Adrenal gland (tissue), 9 donors: ENCODE measurements at regions not wholly inside any gene's neighbourhood (a gene's known extent, or its start where the extent isn't known, plus 50 kb on each side); places are given as distances from the start of the nearest gene placed in this dataset.
A peak's percentile ranks its signal among the peaks of the same experiment; 100 is the strongest.

ENCODE experiments used
- DNase-seq, 7 donors: peaks; one replicate each; pipeline ENCODE4 v3.0.0-alpha.2; 2019 to 2020
- H3K27ac ChIP-seq, 5 donors: fragments of 200-600 bp; sonication (generic) in 4 of 5; 1 replicate in 3 of 5; 2 replicates in 2 of 5; pipeline versions ENCODE4 v1.5.1 to v1.8.0; 2016 to 2020; ENCODE audit warnings: mild to moderate bottlenecking in 1 of 5
- H3K27me3 ChIP-seq: fragments of 200-600 bp; 2 replicates; pipeline ENCODE4 v1.8.0; 2021
- H3K36me3 ChIP-seq, 2 donors: fragments of 200-600 bp; replicated peaks in 1 of 2; 1 replicate in 1 of 2; 2 replicates in 1 of 2; pipeline versions ENCODE4 v1.5.1 to v1.8.0; 2018 to 2022
- H3K4me1 ChIP-seq, 2 donors: fragments of 200-600 bp; replicated peaks in 1 of 2; 1 replicate in 1 of 2; 2 replicates in 1 of 2; pipeline versions ENCODE4 v1.5.1 to v1.8.0; 2018 to 2021
- H3K4me3 ChIP-seq, 4 donors: fragments of 200-600 bp; sonication (generic) in 3 of 4; one replicate each; pipeline ENCODE4 v1.5.1; 2016 to 2018
- H3K9me3 ChIP-seq, 3 donors: fragments of 200-600 bp; sonication (generic) in 1 of 3; replicated peaks in 1 of 3; 1 replicate in 2 of 3; 2 replicates in 1 of 3; pipeline versions ENCODE4 v1.5.1 to v1.8.0; 2016 to 2021
- CTCF ChIP-seq, 6 experiments: fragments of 450-650 bp in 4 of 6; fragments of 200-600 bp in 2 of 6; sonication (generic) in 1 of 6; IDR thresholded peaks; 1 replicate in 5 of 6; 2 replicates in 1 of 6; pipeline versions ENCODE4 v1.5.1 to v1.8.0; 2016 to 2021; ENCODE audit warnings: antibody characterized with exemption in 6 of 6, mild to moderate bottlenecking in 2 of 6, moderate library complexity in 1 of 6
- POLR2A ChIP-seq, 2 donors: fragments of 450-650 bp; IDR thresholded peaks; one replicate each; pipeline ENCODE4 v1.6.1; 2017; ENCODE audit warnings: antibody characterized with exemption in 2 of 2, mild to moderate bottlenecking in 2 of 2, moderate library complexity in 1 of 2
- WGBS, 4 donors: extraction: QIAGEN DNeasy Blood & Tissue Kit in 2 of 4; methylation state at CpG; one replicate each; pipeline versions ENCODE4 v1.1.5 to v1.1.7; 2013 to 2017; 5-methylcytosine and 5-hydroxymethylcytosine counted together
- intact Hi-C, 2 donors: fragments of 100-400 bp; cut with DNase I; formaldehyde crosslinking; loops; one replicate each; pipeline versions ENCODE4 v1.14.1 to v1.15.0; 2022 to 2023
- donor health status: healthy with polysubstance abuse.
- donor health status: Bipolar disorder and iron deficiency.
- donor health status: DM: yes; HTN: yes; CAD: no.
- donor health status: DM: no; HTN: no; CAD: no.
- donor health status: DM: no; HTN: no; CAD: no.

GRCh38 chr3:72171946-72172345 is 387.0 kb upstream of the PROK2 start:
- no peak for TF ChIP-seq POLR2A (IDR thresholded peaks at IDR 0.05)
- no peak for TF ChIP-seq CTCF (IDR thresholded peaks at IDR 0.05)
- 54 to 78% (median 71%) methylated on average over 6 to 10 of the region's 10 CpGs for WGBS, 4 donors
- intact Hi-C loops, result no loop called here
- Histone ChIP-seq H3K27me3 (no peaks in the 10 kb centered on the region), H3K4me3 (no peak overlapping the region), H3K4me1 (peaks cover 0 to 12% of the 10 kb centered on the region in 2 donors), H3K27ac (peak overlapping the region in 3 of 5 donors; percentile 10 to 60 (median 24)), H3K36me3 (no peaks in the 10 kb centered on the region), H3K9me3 (no peaks in the 10 kb centered on the region)
- peak in 1 of 7 donors; percentile 46 for DNase-seq

- Histone ChIP-seq H3K4me1 (peaks cover 0 to 12% of the 10 kb centered on the region in 2 donors), H3K27me3 (no peaks in the 10 kb centered on the region), H3K9me3 (no peaks in the 10 kb centered on the region), H3K36me3 (no peaks in the 10 kb centered on the region), H3K4me3 (no peak overlapping the region), H3K27ac (peak overlapping the region in 3 of 5 donors; percentile 10 to 60 (median 24))
- no peak for DNase-seq
- 45 to 67% (median 52%) methylated on average over 6 of the region's 6 CpGs for WGBS, 4 donors
- intact Hi-C loops, result no loop called here
- TF ChIP-seq POLR2A (IDR thresholded peaks at IDR 0.05) (no peak), CTCF (IDR thresholded peaks at IDR 0.05) (no peak)
Observed at GRCh38 chr3:72171463-72171881, 386.5 kb upstream of the PROK2 start.

GRCh38 chr3:72169561-72170472 is 384.9 kb upstream of the PROK2 start:
- intact Hi-C loops, result no loop called here
- H3K27me3 ChIP-seq, result no peaks in the 10 kb centered on the region
- no peak overlapping the region for H3K27ac ChIP-seq
- H3K4me1 ChIP-seq, result peaks cover 0 to 12% of the 10 kb centered on the region in 2 donors
- no peaks in the 10 kb centered on the region for H3K9me3 ChIP-seq
- H3K4me3 ChIP-seq, result no peak overlapping the region
- H3K36me3 ChIP-seq, result no peaks in the 10 kb centered on the region
- WGBS, 4 donors, result 88 to 95% (median 90%) methylated on average over 4 to 5 of the region's 5 CpGs
- no peak for DNase-seq
- TF ChIP-seq CTCF (IDR thresholded peaks at IDR 0.05) (no peak), POLR2A (IDR thresholded peaks at IDR 0.05) (no peak)

- DNase-seq, result no peak
- Histone ChIP-seq H3K9me3 (no peaks in the 10 kb centered on the region), H3K4me3 (no peak overlapping the region), H3K27me3 (no peaks in the 10 kb centered on the region), H3K4me1 (peaks cover 0 to 12% of the 10 kb centered on the region in 2 donors), H3K36me3 (no peaks in the 10 kb centered on the region), H3K27ac (no peak overlapping the region)
- intact Hi-C loops, result no loop called here
- TF ChIP-seq POLR2A (IDR thresholded peaks at IDR 0.05) (no peak), CTCF (IDR thresholded peaks at IDR 0.05) (no peak)
Observed at GRCh38 chr3:72169120-72169519, 384.2 kb upstream of the PROK2 start.
